ENCODE measurements at regions not wholly inside any gene's neighbourhood (a gene's known extent, or its start where the extent isn't known, plus 50 kb on each side); places are given as distances from the start of the nearest gene placed in this dataset.

- no peak for TF ChIP-seq POLR2A (IDR thresholded peaks at IDR 0.05)
- TF ChIP-seq CTCF (IDR thresholded peaks at IDR 0.05), result no peak
- TF ChIP-seq POLR2AphosphoS5 (IDR thresholded peaks at IDR 0.05), result no peak
Measured at GRCh38 chr10:56722912-56723311, 361.9 kb upstream of the ZWINT start.

Measured in stomach (tissue), 4 donors.